ENCODE measurements at regions not wholly inside any gene's neighbourhood (a gene's known extent, or its start where the extent isn't known, plus 50 kb on each side); places are given as distances from the start of the nearest gene placed in this dataset.
"Not testable (repeated sequence)": the region's sequence is repeated elsewhere in the genome, so short reads cannot be mapped to it uniquely, and the experiment has no call there.

- no peak overlapping the region for H3K4me3 ChIP-seq
- H3K4me1 ChIP-seq (replicated peaks) = peaks cover 18% of the 10 kb centered on the region
- no peak for DNase-seq (ENCODE audit: low read depth in 1 of 2, low spot score in 2 of 2)
- H3K27ac ChIP-seq = no peak overlapping the region
- no peaks in the 10 kb centered on the region for H3K36me3 ChIP-seq
- H3K27me3 ChIP-seq (replicated peaks) = no peaks in the 10 kb centered on the region
- no peaks in the 10 kb centered on the region for H3K9me3 ChIP-seq (replicated peaks)
Observed at GRCh38 chr15:79635897-79636561, 203.9 kb downstream of the MINAR1 start.

- no peaks in the 10 kb centered on the region for H3K27me3 ChIP-seq (replicated peaks)
- H3K4me1 ChIP-seq (replicated peaks) = peaks cover 33% of the 10 kb centered on the region
- peak; percentile 94 to 95 for DNase-seq (ENCODE audit: low read depth in 1 of 2, low spot score in 2 of 2)
- no peaks in the 10 kb centered on the region; the same call in 1 of the 2 replicates for H3K9me3 ChIP-seq (replicated peaks)
- H3K36me3 ChIP-seq = no peaks in the 10 kb centered on the region
- H3K27ac ChIP-seq = peak overlapping the region; percentile 47
- no peak overlapping the region for H3K4me3 ChIP-seq
Observed at GRCh38 chr15:79640206-79640605, 208.1 kb downstream of the MINAR1 start.

GRCh38 chr15:79641841-79642240 lies 209.7 kb downstream of the MINAR1 start:
- no peak for DNase-seq (ENCODE audit: low read depth in 1 of 2, low spot score in 2 of 2)
- Histone ChIP-seq H3K36me3 (no peaks in the 10 kb centered on the region), H3K27me3 (replicated peaks) (no peaks in the 10 kb centered on the region), H3K27ac (no peak overlapping the region), H3K9me3 (replicated peaks) (no peaks in the 10 kb centered on the region; the same call in 1 of the 2 replicates), H3K4me3 (no peak overlapping the region), H3K4me1 (replicated peaks) (peaks cover 33% of the 10 kb centered on the region)

GRCh38 chr15:79643393-79643792 lies 211.3 kb downstream of the MINAR1 start:
- no peaks in the 10 kb centered on the region for H3K36me3 ChIP-seq
- no peak overlapping the region for H3K27ac ChIP-seq
- H3K9me3 ChIP-seq (replicated peaks) = no peaks in the 10 kb centered on the region; the same call in 1 of the 2 replicates
- H3K27me3 ChIP-seq (replicated peaks) = no peaks in the 10 kb centered on the region
- no peak for DNase-seq (ENCODE audit: low read depth in 1 of 2, low spot score in 2 of 2)
- no peak overlapping the region for H3K4me3 ChIP-seq
- peaks cover 33% of the 10 kb centered on the region for H3K4me1 ChIP-seq (replicated peaks)

- peaks cover 33% of the 10 kb centered on the region for H3K4me1 ChIP-seq (replicated peaks)
- peak; percentile 29 to 58 for DNase-seq (ENCODE audit: low read depth in 1 of 2, low spot score in 2 of 2)
- no peak overlapping the region for H3K4me3 ChIP-seq
- no peaks in the 10 kb centered on the region for H3K27me3 ChIP-seq (replicated peaks)
- no peaks in the 10 kb centered on the region; the same call in 1 of the 2 replicates for H3K9me3 ChIP-seq (replicated peaks)
- H3K27ac ChIP-seq = no peak overlapping the region
- no peaks in the 10 kb centered on the region for H3K36me3 ChIP-seq
Observed at GRCh38 chr15:79644091-79644490, 212.0 kb downstream of the MINAR1 start.

- not testable (repeated sequence) for H3K36me3 ChIP-seq; H3K27ac ChIP-seq; H3K4me3 ChIP-seq; H3K9me3 ChIP-seq (replicated peaks); H3K27me3 ChIP-seq (replicated peaks)
- peak in 1 of 2 experiments; percentile 16 for DNase-seq (ENCODE audit: low read depth in 1 of 2, low spot score in 2 of 2)
- H3K4me1 ChIP-seq (replicated peaks) = peaks cover 13% of the 10 kb centered on the region
Observed at GRCh38 chr15:79652972-79653371, 220.8 kb downstream of the MINAR1 start.

GRCh38 chr15:79653533-79653932 lies 221.4 kb downstream of the MINAR1 start:
- peak in 1 of 2 experiments; percentile 15 for DNase-seq (ENCODE audit: low read depth in 1 of 2, low spot score in 2 of 2)
- Histone ChIP-seq H3K4me1 (replicated peaks) (peaks cover 13% of the 10 kb centered on the region), H3K36me3 (no peaks in the 10 kb centered on the region), H3K27ac (no peak overlapping the region), H3K27me3 (replicated peaks) (no peaks in the 10 kb centered on the region), H3K4me3 (no peak overlapping the region), H3K9me3 (replicated peaks) (no peaks in the 10 kb centered on the region)

GRCh38 chr15:79656151-79657000 lies 224.2 kb downstream of the MINAR1 start:
- H3K27ac ChIP-seq = no peak overlapping the region
- H3K36me3 ChIP-seq = no peaks in the 10 kb centered on the region
- H3K9me3 ChIP-seq (replicated peaks) = no peaks in the 10 kb centered on the region
- no peak overlapping the region for H3K4me3 ChIP-seq
- peaks cover 13% of the 10 kb centered on the region for H3K4me1 ChIP-seq (replicated peaks)
- no peaks in the 10 kb centered on the region for H3K27me3 ChIP-seq (replicated peaks)
- no peak for DNase-seq (ENCODE audit: low read depth in 1 of 2, low spot score in 2 of 2)

- Histone ChIP-seq H3K9me3 (replicated peaks) (no peaks in the 10 kb centered on the region), H3K36me3 (no peaks in the 10 kb centered on the region), H3K4me1 (replicated peaks) (peaks cover 13% of the 10 kb centered on the region), H3K27ac (no peak overlapping the region), H3K4me3 (no peak overlapping the region), H3K27me3 (replicated peaks) (no peaks in the 10 kb centered on the region)
- DNase-seq (ENCODE audit: low read depth in 1 of 2, low spot score in 2 of 2) = no peak
Observed at GRCh38 chr15:79657722-79658121, 225.6 kb downstream of the MINAR1 start.

- H3K27me3 ChIP-seq (replicated peaks) = no peaks in the 10 kb centered on the region
- H3K36me3 ChIP-seq = no peaks in the 10 kb centered on the region
- DNase-seq (ENCODE audit: low read depth in 1 of 2, low spot score in 2 of 2) = no peak
- H3K4me1 ChIP-seq (replicated peaks) = no peaks in the 10 kb centered on the region
- no peak overlapping the region for H3K4me3 ChIP-seq
- no peak overlapping the region for H3K27ac ChIP-seq
- no peaks in the 10 kb centered on the region for H3K9me3 ChIP-seq (replicated peaks)
Observed at GRCh38 chr15:79659691-79660090, 227.6 kb downstream of the MINAR1 start.

GRCh38 chr15:79661411-79661810 lies 229.3 kb downstream of the MINAR1 start:
- H3K27me3 ChIP-seq (replicated peaks) = no peaks in the 10 kb centered on the region
- H3K27ac ChIP-seq = no peak overlapping the region
- no peaks in the 10 kb centered on the region for H3K36me3 ChIP-seq
- no peak overlapping the region for H3K4me3 ChIP-seq
- H3K9me3 ChIP-seq (replicated peaks) = no peaks in the 10 kb centered on the region
- DNase-seq (ENCODE audit: low read depth in 1 of 2, low spot score in 2 of 2) = no peak
- no peaks in the 10 kb centered on the region for H3K4me1 ChIP-seq (replicated peaks)

- peak; percentile 52 to 62 for DNase-seq (ENCODE audit: low read depth in 1 of 2, low spot score in 2 of 2)
- Histone ChIP-seq H3K4me1 (replicated peaks) (peaks cover 20% of the 10 kb centered on the region), H3K27me3 (replicated peaks) (no peaks in the 10 kb centered on the region), H3K9me3 (replicated peaks) (no peaks in the 10 kb centered on the region), H3K4me3 (no peak overlapping the region), H3K36me3 (no peaks in the 10 kb centered on the region), H3K27ac (peak overlapping the region; percentile 62)
Observed at GRCh38 chr15:79673416-79674123, 223.2 kb downstream of the MTHFS start.

- no peaks in the 10 kb centered on the region for H3K9me3 ChIP-seq (replicated peaks)
- DNase-seq (ENCODE audit: low read depth in 1 of 2, low spot score in 2 of 2) = no peak
- H3K27ac ChIP-seq = no peak overlapping the region
- H3K4me1 ChIP-seq (replicated peaks) = peaks cover 20% of the 10 kb centered on the region
- no peaks in the 10 kb centered on the region for H3K36me3 ChIP-seq
- H3K27me3 ChIP-seq (replicated peaks) = no peaks in the 10 kb centered on the region
- H3K4me3 ChIP-seq = no peak overlapping the region
Observed at GRCh38 chr15:79674124-79674465, 222.7 kb downstream of the MTHFS start.

- H3K4me1 ChIP-seq (replicated peaks) = peaks cover 33% of the 10 kb centered on the region
- H3K27ac ChIP-seq = no peak overlapping the region
- no peaks in the 10 kb centered on the region for H3K36me3 ChIP-seq
- H3K4me3 ChIP-seq = no peak overlapping the region
- no peak for DNase-seq (ENCODE audit: low read depth in 1 of 2, low spot score in 2 of 2)
- H3K27me3 ChIP-seq (replicated peaks) = no peaks in the 10 kb centered on the region
- H3K9me3 ChIP-seq (replicated peaks) = no peaks in the 10 kb centered on the region
Observed at GRCh38 chr15:79675982-79676381, 220.8 kb downstream of the MTHFS start.
